HG03460 (cell line): ENCODE measurements at regions not wholly inside any gene's neighbourhood (a gene's known extent, or its start where the extent isn't known, plus 50 kb on each side); places are given as distances from the start of the nearest gene placed in this dataset.

Source experiments
- ATAC-seq: cut with Tn5 transposase; IDR thresholded peaks from one replicate; pipeline ENCODE4 v1.9.1; 2021; ENCODE audit not compliant: unreplicated experiment

DNA sequence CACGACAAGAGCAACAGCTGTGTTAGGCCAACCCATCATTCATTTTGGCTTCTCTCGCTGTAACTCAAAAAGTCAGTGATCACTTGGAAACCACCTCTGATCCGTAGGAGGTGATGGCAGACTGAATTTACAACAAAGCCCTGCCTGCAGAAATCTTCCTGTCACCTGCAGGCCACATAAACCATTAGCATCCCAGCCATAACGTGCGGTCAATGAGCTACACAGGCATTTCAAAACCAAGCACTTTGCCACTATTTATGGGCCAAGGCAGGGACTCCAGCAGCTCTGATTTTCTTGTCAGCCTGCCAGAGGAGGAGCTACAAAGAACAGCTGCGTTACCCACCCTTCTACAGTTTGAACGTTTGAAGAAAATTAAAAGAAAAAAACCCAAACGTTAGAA is 228.1 kb upstream of the PPARGC1A start:
- ATAC-seq, result no peak

DNA sequence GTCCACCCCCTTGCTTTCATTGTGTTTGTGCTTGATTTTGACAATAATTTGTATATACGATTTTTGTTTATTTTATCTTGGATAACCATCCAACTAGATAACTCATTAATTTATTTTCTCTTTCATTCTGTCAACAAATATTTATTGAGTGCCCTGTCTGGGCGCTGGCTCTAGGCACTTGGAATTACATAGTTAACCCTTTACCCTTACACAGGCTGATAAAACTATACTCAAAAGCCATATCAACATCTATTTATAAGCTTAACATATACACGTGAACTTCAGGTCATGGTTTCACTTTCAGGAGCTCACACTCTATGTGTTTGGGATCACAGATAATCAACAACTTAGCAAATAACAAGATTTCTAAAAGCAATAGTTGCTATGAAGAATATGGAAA is 226.3 kb upstream of the PPARGC1A start:
- no peak for ATAC-seq

DNA sequence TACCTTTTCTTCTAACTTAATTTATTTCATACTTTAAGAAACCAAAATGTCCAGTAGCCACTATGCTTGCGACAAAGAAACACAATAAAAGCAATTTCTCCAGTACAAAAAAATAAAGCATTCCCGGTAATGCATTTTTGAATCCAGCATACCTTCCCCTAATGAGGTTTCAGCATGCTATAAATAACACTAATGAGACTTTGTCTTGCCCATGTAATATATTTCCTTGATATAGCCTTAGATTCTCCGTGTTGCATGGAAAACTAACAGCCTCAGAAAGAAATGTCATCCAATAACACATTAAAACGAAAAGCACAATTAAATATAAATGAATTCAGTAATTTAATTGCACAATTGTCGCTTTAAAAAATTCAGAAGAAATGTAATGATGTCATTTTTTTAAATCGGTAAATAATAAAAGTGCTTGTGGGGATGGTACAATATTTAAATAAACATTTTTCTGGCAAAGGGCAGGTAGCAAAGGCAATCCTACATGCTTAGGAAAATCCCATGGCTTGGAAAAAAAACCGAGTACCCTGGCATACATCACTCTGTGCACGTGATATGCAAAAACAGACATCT is 225.2 kb upstream of the PPARGC1A start:
- ATAC-seq, result no peak

DNA sequence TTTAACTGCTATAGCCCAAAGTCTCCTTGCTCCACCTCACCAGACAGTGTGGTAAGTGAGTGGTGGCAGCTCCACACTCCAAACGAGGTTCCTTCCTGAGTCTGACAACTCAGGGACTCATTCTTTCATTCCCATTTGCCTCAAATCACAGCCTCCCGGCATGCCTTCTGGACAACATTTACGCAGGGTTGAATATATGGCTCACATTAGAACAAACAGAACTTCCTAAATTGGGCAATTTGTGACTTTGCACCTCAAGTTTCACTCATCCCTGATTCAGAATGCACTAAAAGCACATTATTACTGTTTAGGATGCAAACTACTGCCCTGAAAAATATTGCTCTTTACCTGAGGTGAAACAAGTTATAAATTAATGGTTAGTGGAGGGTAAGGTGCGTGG is 224.6 kb upstream of the PPARGC1A start:
- ATAC-seq, result no peak

DNA sequence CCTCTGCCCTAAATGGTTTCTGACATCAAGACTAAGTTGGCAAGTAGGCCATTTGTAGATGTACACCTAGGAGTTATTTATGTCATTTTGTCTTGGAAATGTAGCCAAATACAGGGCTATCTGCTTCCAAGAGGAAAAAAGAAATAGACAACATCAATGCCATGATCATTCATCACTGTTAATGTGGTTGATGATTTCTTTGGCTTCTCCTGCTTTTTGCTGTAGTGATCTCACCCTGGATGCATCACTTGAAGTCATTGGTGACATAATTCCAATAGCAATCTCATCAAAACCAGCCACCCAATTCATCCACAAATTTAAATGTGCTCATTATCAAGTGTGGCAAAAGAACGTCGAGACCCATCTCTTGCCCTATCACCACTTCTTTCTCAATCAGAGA is 222.6 kb upstream of the PPARGC1A start:
- no peak for ATAC-seq

DNA sequence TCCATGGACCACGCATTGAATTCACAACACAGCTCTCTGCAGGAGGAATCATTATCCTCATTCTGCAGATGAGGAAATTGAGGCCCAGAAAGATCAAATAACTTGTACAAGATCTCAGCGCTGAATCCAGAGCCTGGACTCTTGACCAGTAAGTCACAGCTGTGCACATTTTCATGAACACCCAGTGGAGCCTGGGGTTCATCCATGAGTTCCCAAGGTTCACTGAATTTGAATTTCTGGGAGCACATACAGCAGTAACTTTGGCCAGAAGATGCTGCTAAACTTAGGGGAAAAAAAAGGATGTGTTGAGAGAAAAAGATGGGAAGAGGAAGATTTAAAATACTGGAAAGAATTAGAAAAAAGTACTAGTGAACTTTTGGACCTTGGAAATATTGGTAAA is 218.7 kb upstream of the PPARGC1A start:
- ATAC-seq, result no peak

DNA sequence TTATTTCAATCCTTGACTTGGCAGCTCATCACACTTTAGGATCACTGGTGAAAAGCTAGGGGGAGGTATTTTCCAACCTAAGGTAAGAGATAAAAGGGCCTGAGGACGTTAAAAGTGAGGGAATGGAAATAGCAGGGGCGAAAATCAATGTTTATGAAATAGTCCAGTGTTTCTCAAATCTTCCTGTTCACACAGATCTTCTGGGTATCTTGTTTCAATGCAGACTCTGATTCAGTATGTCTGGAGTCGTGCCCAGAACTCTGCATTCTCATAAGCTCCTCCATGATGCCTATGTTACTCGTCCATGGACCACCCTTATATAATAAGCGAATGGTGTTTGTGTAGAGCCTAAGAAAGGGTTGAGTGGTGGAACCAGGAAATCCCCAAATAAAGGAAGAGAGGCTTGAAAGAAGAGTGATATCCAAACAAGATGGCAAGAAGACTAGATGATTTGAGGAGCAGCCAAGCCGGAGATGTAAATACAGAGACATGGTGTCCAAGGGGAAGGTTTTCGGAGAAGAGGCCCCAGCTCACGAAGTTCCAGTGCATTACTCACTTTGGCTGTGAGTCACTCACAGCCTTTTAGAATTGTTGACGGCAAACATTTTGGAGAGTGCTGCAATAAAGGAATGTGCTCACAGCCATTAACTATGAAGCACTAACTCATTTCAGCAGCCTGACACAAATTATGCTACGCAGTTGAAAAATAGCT is 215.6 kb upstream of the PPARGC1A start:
- ATAC-seq, result no peak

DNA sequence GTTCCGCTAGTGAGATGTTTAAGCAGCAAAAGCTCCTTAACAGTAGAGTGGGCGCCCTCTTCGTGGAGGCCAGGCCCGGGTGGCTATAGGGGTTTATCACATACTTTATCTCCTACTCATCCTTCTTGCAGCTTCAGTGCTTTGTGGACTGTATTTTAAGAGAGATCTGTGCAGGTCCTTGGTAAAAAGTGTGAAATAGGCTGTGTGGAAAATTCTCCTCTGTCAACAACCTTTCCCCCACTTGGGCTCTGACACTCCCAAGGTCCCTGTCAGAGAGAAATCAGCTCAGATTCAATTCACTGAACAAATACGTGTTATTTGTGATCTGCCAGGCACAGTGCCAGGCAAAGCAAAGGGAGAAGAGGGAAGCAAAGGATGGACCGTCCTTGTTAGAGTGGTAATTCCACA is 214.3 kb upstream of the PPARGC1A start:
- ATAC-seq, result no peak

DNA sequence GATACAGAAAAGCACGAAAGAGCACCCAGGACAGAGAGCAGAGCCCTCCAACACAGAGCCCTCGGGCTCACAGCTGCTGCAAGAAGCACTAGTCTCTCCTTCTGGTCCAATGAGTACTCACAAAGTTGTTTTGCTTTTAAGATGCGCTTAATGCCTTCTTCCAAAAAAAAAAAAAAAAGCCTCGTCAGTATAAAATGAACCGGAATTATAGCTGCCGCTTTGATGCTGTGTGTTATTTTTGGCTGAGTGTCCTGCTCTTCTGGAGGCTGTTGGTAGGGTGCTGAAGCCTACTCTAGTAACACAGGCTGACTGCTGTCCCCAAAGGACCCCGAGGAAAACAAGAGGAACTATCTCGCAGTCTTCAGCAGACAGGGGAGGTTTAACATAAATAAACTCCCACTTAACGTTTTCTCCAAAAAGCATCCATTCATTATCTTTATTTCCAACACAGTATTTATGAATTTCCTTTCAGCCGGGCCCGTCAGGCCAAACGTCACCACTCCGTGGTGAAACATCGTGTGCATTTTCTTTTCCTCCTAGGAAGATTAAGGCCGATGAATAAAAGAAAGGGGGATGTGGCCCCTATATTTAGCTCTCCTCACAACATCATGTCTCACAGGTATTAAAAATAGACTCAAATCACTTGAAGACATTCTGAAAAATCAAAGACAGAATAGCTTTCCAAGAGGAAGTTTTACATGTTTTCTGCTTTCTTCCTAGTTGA is 213.7 kb upstream of the PPARGC1A start:
- ATAC-seq, result no peak

DNA sequence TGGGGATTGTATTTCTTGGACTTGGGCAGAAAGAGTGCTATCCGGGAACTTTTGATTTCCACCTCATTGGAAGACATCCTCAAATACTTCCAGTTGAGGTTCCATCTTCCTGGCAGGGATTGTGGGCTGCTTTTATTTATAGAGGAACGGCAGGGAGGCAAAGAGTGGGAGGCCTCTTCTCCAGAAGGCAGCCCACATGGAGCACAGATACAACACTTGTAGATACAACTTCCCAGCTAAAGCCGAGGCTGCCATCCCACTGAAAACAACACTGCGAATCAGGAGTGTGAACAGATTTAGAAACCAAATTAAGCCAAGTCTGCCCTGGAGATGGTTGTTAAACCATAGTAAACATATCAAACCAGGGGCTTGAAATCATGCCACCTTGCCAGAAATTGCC is 212.8 kb upstream of the PPARGC1A start:
- no peak for ATAC-seq

DNA sequence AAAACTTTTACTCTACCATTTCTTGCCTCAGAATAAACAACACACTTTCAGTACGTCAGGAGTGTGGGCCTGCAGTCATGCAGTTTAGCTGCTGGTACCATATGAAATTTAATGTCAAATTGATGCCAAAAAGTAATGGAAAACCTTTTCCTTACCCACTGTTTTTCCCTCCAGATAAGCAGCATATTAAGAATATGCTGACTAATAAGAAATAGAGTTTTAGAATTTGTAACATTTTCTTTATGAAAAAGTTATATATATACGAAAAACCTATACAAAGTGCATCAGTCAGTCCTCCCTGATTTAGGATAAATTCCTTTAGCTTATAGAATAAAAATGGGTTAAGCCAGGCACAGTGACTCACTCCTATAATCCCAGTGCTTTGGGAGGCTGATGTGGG is 206.8 kb upstream of the PPARGC1A start:
- ATAC-seq, result no peak

DNA sequence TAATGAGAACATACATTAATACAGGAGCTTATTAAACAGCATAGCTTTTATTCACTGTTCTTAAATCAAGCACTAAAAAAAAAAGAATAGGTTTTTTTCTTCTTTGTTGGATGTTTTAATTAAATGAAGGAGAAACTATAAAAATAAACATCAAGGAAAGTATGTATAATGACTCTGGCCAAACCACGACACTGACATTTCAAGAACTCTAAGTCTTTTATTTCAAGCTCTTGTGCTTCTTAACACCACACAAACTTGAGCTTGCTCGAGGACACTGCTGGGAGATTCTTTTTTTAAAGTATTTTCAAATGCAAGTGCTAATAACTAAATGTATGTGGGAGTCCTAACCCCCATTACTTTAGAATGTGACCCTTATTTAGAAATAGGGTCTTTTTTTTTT is 204.9 kb upstream of the PPARGC1A start:
- no peak for ATAC-seq

DNA sequence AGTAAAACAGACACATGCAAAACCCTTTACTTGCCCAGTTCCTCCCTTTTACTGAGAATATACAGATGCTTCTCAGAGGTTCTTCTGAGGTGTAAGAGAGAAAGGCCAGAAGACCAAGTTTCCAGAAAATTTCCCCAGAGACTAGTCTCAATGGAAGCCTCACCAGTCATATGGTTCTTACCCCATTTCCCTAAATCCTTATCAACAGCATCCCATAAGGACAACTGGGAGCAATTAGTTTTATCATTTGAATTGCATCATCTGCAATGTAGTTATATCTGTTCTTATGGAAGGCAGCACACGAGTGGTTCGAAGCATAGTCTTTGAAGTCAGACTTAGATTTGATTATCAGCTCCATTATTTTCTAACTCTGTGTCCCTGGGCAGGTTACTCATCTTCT is 203.6 kb upstream of the PPARGC1A start:
- ATAC-seq, result no peak

DNA sequence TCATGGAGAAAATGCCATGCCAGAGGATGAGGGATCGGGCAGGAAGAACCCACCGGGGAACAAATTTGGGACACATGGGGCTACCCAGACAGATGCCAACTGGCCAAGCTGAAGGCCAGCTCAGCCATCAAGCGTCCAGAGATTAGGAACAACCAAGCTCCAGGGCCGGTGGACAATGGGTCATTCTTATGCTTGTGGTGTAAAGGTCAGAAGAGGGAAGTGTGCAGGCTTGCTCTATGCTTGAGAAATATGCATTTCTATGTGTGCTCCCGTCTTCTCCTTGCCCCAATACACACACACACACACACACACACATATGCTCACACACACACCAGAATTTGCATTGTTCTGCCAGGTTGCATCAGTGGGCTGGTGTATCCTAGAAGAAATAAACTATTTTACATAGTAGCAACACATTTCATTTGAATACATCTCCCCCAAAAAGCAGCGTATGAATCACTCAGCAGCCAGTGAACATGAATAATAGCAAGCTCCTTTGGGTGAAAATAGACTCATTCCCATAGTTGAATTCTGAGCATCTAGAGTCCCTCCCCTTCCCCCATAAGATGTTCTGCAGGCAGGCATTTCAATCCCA is 201.9 kb upstream of the PPARGC1A start:
- ATAC-seq, result no peak

DNA sequence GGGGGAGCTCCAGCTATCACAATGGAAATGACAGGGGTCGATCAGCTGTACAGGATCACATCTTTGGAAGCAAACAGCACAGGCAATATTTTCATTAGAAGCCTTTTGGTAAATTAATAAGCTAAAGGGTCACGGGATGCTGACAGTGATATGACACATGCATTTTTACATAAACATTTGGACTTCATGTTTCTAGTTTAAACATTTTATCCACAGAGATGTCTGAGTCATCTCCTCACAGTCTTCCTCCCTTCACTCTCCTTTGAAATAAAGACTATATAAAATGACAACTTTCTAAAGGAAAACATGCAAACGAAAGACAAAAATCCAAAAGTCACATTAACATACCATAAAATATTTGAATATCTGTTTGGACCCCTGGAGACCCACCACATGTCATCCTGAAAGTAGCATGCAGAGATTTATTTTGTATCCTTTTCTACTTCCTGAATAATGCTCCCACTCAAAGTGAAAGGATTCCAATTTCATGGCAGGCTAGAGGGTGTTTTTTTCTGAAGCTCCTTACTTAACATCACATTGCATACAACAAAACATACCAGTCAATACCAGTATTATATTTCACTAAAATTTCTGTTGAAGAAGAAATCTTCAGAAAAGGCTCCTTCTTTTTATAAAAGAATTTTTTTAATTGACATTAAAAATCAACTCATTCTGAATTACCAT is 200.1 kb upstream of the PPARGC1A start:
- ATAC-seq, result no peak

DNA sequence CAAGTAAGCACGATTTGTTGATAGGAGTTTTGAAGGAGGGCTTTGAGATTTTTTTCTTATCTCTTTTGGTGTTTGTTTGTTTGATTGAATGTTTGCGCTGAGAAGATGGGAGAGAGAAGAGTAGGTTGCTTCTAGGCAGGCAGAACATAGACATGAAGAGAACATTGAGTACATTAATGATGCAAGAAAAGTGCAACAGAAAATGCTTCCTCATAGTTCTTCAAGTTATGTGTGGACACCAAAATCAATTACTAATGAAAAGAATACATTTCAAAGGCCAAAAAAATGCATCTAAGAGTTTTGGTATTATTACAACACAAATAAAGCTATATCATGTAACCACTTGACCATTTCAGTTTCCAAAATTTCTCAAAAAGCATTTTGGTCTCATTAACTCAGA is 191.0 kb upstream of the PPARGC1A start:
- ATAC-seq, result no peak

DNA sequence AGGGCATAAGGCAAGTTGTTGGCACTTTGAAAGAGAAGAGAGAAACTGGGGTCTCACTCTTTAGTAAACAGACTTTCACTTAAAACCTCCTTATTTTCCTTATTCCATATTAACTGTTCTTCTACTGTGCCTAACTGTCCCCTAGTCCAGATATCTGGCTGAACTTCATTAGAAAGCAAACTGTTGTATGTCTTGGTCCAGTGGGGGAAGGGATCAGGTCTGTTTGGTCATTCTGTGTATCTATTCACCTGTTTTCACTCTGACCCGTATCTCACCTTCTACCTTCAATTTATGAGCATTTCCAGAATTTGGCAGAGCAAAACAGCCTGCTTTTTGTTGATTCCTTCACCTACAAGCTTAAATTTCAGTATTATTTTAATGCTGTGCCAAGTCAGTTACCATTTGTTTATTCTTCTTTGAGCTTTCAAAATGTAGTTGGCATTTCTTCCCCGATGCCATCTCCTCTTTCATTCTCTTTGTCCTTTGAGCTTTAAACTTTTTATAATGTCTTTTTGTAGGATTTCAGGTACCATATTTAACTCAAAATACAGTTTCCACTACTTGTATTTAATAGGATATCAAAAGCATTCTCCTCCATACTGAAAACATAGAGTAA is 188.6 kb upstream of the PPARGC1A start:
- ATAC-seq, result no peak

DNA sequence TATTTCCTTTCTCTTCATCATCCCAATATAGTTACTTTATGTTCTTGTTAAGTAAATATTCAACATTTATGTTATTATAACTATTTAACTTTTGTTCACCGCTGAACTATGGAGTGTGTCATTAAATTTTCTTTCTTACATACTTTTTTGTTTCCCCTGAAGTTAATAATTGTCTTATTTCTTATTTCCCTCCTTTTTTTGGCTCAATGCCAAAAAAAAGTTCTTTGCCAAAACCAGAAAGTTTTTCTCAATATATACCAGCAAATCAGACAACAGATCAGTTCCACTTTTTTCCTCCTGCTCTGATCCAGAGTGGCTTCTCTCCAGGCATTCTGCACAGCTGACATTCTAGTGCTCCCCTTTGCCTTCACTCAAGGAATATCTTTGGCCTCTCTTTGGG is 187.0 kb upstream of the PPARGC1A start:
- no peak for ATAC-seq

DNA sequence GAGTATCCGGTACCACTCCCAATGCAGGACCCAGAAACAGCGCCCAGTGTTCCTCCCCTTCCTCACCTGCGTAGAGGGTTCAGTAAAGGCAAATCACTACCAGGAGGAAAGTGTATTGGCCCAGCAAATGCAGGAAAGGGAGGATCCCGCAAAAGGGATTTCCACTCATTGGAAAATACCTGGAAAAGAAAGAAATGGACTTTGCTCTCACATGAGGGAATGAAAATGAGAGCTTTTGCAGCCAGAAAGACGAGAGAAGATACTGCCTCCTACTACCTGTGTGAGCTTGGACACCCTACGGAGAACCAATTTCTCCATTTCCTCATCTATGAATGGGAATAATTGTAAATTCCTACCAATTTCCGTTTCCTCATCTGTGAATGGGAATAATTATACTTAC is 184.1 kb upstream of the PPARGC1A start:
- ATAC-seq, result no peak

DNA sequence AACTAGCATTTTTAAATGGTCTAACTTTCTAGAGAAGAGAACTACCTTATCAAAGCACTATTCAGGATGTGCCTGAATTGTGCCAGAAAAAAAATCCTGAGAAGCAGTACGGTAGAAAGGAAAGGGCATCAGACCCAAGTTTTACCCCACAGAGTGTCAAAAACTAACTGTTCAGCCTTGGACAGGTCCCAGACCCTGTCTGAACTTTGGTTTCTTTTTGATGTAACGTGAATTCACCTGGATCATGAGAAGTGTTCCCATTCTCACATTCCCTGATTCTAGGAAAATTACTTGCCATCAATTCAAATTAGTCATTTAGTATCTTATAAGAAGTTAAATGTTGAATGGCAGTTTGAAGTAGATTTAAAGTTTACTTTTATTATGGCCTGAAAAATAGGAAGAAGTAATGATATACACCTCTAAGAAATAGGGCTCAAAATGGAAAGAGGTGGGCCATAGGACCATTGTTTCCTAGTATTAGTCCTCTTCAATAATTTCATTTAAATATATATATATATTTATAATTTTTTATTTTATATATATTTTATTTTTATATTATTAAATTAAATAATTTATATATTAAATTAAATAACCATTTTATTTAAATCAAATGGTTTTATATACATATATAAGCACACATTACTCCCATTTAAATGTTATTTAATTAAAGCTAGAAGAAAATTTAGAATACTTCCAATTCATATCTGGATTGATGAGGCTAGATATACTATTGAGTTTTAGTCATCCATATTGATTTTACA is 181.9 kb upstream of the PPARGC1A start:
- no peak for ATAC-seq
